ENCODE measurements at regions not wholly inside any gene's neighbourhood (a gene's known extent, or its start where the extent isn't known, plus 50 kb on each side); places are given as distances from the start of the nearest gene placed in this dataset.
A peak's percentile ranks its signal among the peaks of the same experiment; 100 is the strongest.

DNA sequence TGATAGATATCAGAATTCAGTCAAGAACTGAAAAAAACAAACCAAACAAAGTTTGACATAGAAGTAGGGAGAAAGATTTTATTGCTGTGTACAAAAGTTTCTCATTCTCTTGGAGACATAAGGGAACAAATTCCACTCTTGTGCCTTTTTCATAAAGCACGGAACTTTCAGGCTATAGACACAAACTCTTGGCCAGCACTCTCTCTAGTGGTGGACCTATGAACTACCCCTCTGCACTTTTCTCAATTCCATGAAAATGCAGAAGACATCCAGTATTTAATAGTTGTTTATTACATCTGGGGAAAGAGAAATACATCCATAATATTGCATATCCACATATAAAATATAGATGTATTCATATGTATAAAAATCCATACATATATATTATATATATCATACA, 291.6 kb upstream of the HS3ST1 start:
- no peaks in the 10 kb centered on the region for H3K36me3 ChIP-seq (replicated peaks in 1 of 2; ENCODE audit: control insufficient read depth in 1 of 2, insufficient read depth in 2 of 2, low read length in 1 of 2)
- POLR2A ChIA-PET, result no interaction called here
- no peak overlapping the region for H3K4me3 ChIP-seq (ENCODE audit: low read depth in 2 of 2, low read length in 1 of 2)
- H3K9me2 ChIP-seq, result no peaks in the 10 kb centered on the region
- H3K27ac ChIP-seq (ENCODE audit: low read depth in 2 of 2, low read length in 1 of 2), result no peak overlapping the region
- TF ChIP-seq EP300 (IDR thresholded peaks at IDR 0.05; ENCODE audit: borderline replicate concordance in 1 of 2, low read depth in 1 of 2, low read length in 1 of 2), result no peak
- H3K27me3 ChIP-seq (ENCODE audit: insufficient read depth), result no peaks in the 10 kb centered on the region
- H3K79me2 ChIP-seq (ENCODE audit: insufficient read depth), result no peaks in the 10 kb centered on the region
- DNase-seq, result peak; percentile 4
- no peaks in the 10 kb centered on the region; the same call in 1 of the 2 replicates for H4K20me1 ChIP-seq (ENCODE audit: insufficient read depth)
- CTCF ChIA-PET, result no interaction called here
- no peaks in the 10 kb centered on the region for H3F3A ChIP-seq (replicated peaks; ENCODE audit: insufficient read depth)
- H3K9ac ChIP-seq, result no peak overlapping the region
- H3K4me2 ChIP-seq, result no peak overlapping the region
- H3K4me1 ChIP-seq (ENCODE audit: control insufficient read depth in 1 of 2, insufficient read depth in 2 of 2, low read depth in 1 of 2, low read length in 1 of 2), result no peaks in the 10 kb centered on the region
- H2AFZ ChIP-seq (ENCODE audit: low read depth), result no peak overlapping the region
- WGBS (ENCODE audit: low lambda C conversion rate), result 12% methylated on average over 1 of the region's 1 CpG
- 0 out of 2 replicates have a peak, but pooled peaks cover 11% of the 10 kb centered on the region for H3K9me3 ChIP-seq

DNA sequence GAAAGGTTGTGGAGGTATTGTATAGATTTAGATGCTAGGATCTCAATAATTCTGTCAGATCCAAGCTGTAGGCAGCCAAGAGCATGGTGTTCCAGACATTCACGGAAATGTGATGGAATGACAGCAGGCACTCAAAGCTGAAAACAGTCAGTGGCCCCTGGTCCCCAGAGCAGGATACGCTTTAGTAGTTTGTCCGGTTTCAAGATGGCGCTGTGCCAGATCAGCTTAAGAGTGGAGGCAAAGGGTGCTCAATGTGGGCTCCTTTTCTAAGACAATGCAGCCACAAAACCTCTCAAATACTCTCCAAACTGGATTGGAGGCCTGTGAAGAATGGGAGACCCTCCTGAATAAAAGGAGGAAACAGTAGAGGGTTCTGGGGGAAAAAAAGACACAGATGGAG, 291.2 kb upstream of the HS3ST1 start:
- Histone ChIP-seq H2AFZ (ENCODE audit: low read depth) (no peak overlapping the region), H3K27ac (ENCODE audit: low read depth in 2 of 2, low read length in 1 of 2) (no peak overlapping the region), H4K20me1 (ENCODE audit: insufficient read depth) (no peaks in the 10 kb centered on the region; the same call in 1 of the 2 replicates), H3K79me2 (ENCODE audit: insufficient read depth) (no peaks in the 10 kb centered on the region), H3K27me3 (ENCODE audit: insufficient read depth) (no peaks in the 10 kb centered on the region), H3K9me3 (0 out of 2 replicates have a peak, but pooled peaks cover 11% of the 10 kb centered on the region), H3K4me1 (ENCODE audit: control insufficient read depth in 1 of 2, insufficient read depth in 2 of 2, low read depth in 1 of 2, low read length in 1 of 2) (no peaks in the 10 kb centered on the region), H3K4me3 (ENCODE audit: low read depth in 2 of 2, low read length in 1 of 2) (no peak overlapping the region), H3K36me3 (replicated peaks in 1 of 2; ENCODE audit: control insufficient read depth in 1 of 2, insufficient read depth in 2 of 2, low read length in 1 of 2) (no peaks in the 10 kb centered on the region), H3K9ac (no peak overlapping the region), H3K4me2 (no peak overlapping the region), H3K9me2 (no peaks in the 10 kb centered on the region), H3F3A (replicated peaks; ENCODE audit: insufficient read depth) (no peaks in the 10 kb centered on the region)
- WGBS (ENCODE audit: low lambda C conversion rate), result 21% methylated on average over 4 of the region's 4 CpGs
- no peak for DNase-seq
- CTCF ChIA-PET, result no interaction called here
- TF ChIP-seq GABPA (IDR thresholded peaks at IDR 0.05; ENCODE audit: low read depth), result no peak
- no peak for TF ChIP-seq CTCF (IDR thresholded peaks at IDR 0.05)
- TF ChIP-seq MEF2A (IDR thresholded peaks at IDR 0.05; ENCODE audit: borderline replicate concordance, low read depth), result no peak
- no peak for TF ChIP-seq FOXM1 (IDR thresholded peaks at IDR 0.05; ENCODE audit: low read depth)
- TF ChIP-seq MAX (IDR thresholded peaks at IDR 0.05; ENCODE audit: low read depth), result no peak
- no peak for TF ChIP-seq GATA2 (CRISPR knock-in tag; IDR thresholded peaks at IDR 0.05)
- TF ChIP-seq NRF1 (IDR thresholded peaks at IDR 0.05; ENCODE audit: low read depth, low read length), result no peak
- TF ChIP-seq SMC3 (IDR thresholded peaks at IDR 0.05; ENCODE audit: low read depth, low read length), result no peak
- no peak for TF ChIP-seq TCF12 (IDR thresholded peaks at IDR 0.05)
- no peak for TF ChIP-seq FOXJ3 (CRISPR knock-in tag; IDR thresholded peaks at IDR 0.05)
- no peak for TF ChIP-seq TEAD4 (IDR thresholded peaks at IDR 0.05; ENCODE audit: borderline replicate concordance, insufficient read depth)
- no peak for TF ChIP-seq RCOR1 (IDR thresholded peaks at IDR 0.05; ENCODE audit: low read length)
- TF ChIP-seq EZH2phosphoT487 (IDR thresholded peaks at IDR 0.05; ENCODE audit: borderline replicate concordance, low read depth), result no peak
- POLR2A ChIA-PET, result no interaction called here
